Vagina (tissue), 2 donors: ENCODE measurements at regions not wholly inside any gene's neighbourhood (a gene's known extent, or its start where the extent isn't known, plus 50 kb on each side); places are given as distances from the start of the nearest gene placed in this dataset.

Experiments used
- CTCF ChIP-seq, 3 experiments: fragments of 450-650 bp in 2 of 3; fragments of 200-600 bp in 1 of 3; sonication (generic) in 1 of 3; IDR thresholded peaks; one replicate each; pipeline ENCODE4 v1.5.1; 2017 to 2019; ENCODE audit warnings: antibody characterized with exemption in 3 of 3, mild to moderate bottlenecking in 2 of 3, moderate library complexity in 2 of 3
- POLR2A ChIP-seq, 2 donors: fragments of 450-650 bp; IDR thresholded peaks; one replicate each; pipeline ENCODE4 v1.6.1; 2017; ENCODE audit warnings: antibody characterized with exemption in 2 of 2, mild to moderate bottlenecking in 2 of 2, moderate library complexity in 2 of 2

GRCh38 chr11:69587454-69588090 is 53.4 kb upstream of the CCND1 start:
- TF ChIP-seq POLR2A (IDR thresholded peaks at IDR 0.05) (no peak), CTCF (IDR thresholded peaks at IDR 0.05) (no peak)
